ENCODE measurements at regions not wholly inside any gene's neighbourhood (a gene's known extent, or its start where the extent isn't known, plus 50 kb on each side); places are given as distances from the start of the nearest gene placed in this dataset.

- no peak for DNase-seq
These were observed 112.4 kb upstream of the ZMIZ1 start for GRCh38 chr10:78956391-78956790.

GRCh38 chr10:78957471-78958039 lies 111.2 kb upstream of the ZMIZ1 start:
- no peak for DNase-seq

GRCh38 chr10:78959217-78959923 lies 109.4 kb upstream of the ZMIZ1 start:
- DNase-seq, result no peak

- no peak for DNase-seq
These were observed 108.9 kb upstream of the ZMIZ1 start for GRCh38 chr10:78959924-78960285.

- peak; percentile 91 to 92 for DNase-seq
These were observed 108.4 kb upstream of the ZMIZ1 start for GRCh38 chr10:78960316-78960800.

GRCh38 chr10:78961760-78962159 lies 107.0 kb upstream of the ZMIZ1 start:
- DNase-seq, result no peak

GRCh38 chr10:78963074-78964034 lies 105.4 kb upstream of the ZMIZ1 start:
- DNase-seq, result no peak

- no peak for DNase-seq
These were observed 104.4 kb upstream of the ZMIZ1 start for GRCh38 chr10:78964274-78964951.

GRCh38 chr10:78964952-78965633 lies 103.7 kb upstream of the ZMIZ1 start:
- DNase-seq, result no peak

- no peak for DNase-seq
These were observed 102.5 kb upstream of the ZMIZ1 start for GRCh38 chr10:78966182-78966787.

- DNase-seq, result no peak
These were observed 101.8 kb upstream of the ZMIZ1 start for GRCh38 chr10:78966844-78967488.

GRCh38 chr10:78968300-78968942 lies 100.3 kb upstream of the ZMIZ1 start:
- DNase-seq, result no peak

GRCh38 chr10:78968943-78969342 lies 99.8 kb upstream of the ZMIZ1 start:
- DNase-seq, result peak; percentile 20 to 60

- no peak for DNase-seq
These were observed 99.0 kb upstream of the ZMIZ1 start for GRCh38 chr10:78969719-78970118.

GRCh38 chr10:78970261-78970660 lies 98.5 kb upstream of the ZMIZ1 start:
- no peak for DNase-seq

GRCh38 chr10:78971094-78971682 lies 97.6 kb upstream of the ZMIZ1 start:
- no peak for DNase-seq

GRCh38 chr10:78972160-78972946 lies 96.4 kb upstream of the ZMIZ1 start:
- peak; percentile 31 to 64 for DNase-seq

- DNase-seq, result peak; percentile 89 to 93
These were observed 95.5 kb upstream of the ZMIZ1 start for GRCh38 chr10:78972947-78973900.

Data from inflammatory macrophage (primary cell).